A673 (cell line): ENCODE measurements at regions not wholly inside any gene's neighbourhood (a gene's known extent, or its start where the extent isn't known, plus 50 kb on each side); places are given as distances from the start of the nearest gene placed in this dataset.

Experiments used
- EZH2 ChIP-seq: fragments of 200-600 bp; sonication (generic); IDR thresholded peaks from 2 replicates; pipeline ENCODE4 v1.6.1; 2017; ENCODE audit warnings: borderline replicate concordance, low read depth, mild to moderate bottlenecking, mixed read lengths, antibody characterized with exemption, low read length; ENCODE audit not compliant: poor library complexity, severe bottlenecking
- TF ChIP-seq, protein P1 (sequence below): fragments of 300-800, 200-600 bp; sonication (generic); conservative IDR thresholded peaks from 2 replicates; pipeline ENCODE4 v1.5.1; 2017; ENCODE audit warnings: low read depth, mild to moderate bottlenecking, antibody characterized with exemption, low read length, moderate library complexity, mixed read lengths

- TF ChIP-seq, protein P1, sequence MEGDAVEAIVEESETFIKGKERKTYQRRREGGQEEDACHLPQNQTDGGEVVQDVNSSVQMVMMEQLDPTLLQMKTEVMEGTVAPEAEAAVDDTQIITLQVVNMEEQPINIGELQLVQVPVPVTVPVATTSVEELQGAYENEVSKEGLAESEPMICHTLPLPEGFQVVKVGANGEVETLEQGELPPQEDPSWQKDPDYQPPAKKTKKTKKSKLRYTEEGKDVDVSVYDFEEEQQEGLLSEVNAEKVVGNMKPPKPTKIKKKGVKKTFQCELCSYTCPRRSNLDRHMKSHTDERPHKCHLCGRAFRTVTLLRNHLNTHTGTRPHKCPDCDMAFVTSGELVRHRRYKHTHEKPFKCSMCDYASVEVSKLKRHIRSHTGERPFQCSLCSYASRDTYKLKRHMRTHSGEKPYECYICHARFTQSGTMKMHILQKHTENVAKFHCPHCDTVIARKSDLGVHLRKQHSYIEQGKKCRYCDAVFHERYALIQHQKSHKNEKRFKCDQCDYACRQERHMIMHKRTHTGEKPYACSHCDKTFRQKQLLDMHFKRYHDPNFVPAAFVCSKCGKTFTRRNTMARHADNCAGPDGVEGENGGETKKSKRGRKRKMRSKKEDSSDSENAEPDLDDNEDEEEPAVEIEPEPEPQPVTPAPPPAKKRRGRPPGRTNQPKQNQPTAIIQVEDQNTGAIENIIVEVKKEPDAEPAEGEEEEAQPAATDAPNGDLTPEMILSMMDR, result no peak
- no peak for TF ChIP-seq EZH2
Observed at GRCh38 chr4:176453079-176453478, 133.3 kb downstream of the SPCS3 start.
